ENCODE measurements at regions not wholly inside any gene's neighbourhood (a gene's known extent, or its start where the extent isn't known, plus 50 kb on each side); places are given as distances from the start of the nearest gene placed in this dataset.
"Not testable (repeated sequence)": the region's sequence is repeated elsewhere in the genome, so short reads cannot be mapped to it uniquely, and the experiment has no call there.

DNA sequence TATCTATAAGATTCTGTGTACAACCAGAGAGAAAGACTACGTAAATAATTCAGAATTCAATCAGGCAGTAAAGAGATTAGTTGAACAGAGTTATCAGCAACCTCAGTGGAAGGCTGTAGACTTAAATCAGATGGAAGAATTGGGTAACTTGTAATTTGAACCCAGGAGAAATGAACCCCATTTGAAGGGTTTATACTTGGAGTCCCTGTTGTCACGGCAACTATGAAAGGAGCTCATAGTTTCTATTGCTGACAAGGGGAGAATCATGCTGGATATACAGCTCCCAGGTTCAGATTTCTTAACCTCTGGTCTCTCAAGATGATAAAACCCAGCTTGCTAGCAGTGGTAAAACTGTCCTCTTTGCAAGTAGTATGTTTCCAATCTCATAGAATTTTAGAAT is 54.4 kb upstream of the BMP4 start:
- in situ Hi-C loops (cut with MboI; ENCODE audit: low sequenced_read_pairs), result no loop called here

DNA sequence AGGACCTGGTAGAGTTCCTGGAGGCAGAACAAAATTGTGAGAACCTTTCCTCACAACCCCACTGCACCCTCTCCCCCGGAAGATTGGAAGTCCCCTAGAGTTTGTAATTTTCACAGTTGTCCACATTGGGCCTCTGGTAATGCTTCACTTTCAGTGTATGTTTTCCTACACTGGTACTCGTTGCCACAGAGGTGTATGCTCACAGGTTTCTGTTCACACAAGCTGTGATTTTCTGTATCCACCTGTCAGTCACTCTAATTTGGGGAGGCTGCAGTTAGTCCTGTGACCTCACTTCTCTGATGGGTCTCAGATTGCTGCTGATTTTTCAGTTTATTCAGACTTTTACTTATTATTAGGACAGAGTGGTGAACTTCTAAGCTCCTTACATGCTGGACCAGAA is 66.4 kb upstream of the BMP4 start:
- in situ Hi-C loops (cut with MboI; ENCODE audit: low sequenced_read_pairs), result no loop called here

DNA sequence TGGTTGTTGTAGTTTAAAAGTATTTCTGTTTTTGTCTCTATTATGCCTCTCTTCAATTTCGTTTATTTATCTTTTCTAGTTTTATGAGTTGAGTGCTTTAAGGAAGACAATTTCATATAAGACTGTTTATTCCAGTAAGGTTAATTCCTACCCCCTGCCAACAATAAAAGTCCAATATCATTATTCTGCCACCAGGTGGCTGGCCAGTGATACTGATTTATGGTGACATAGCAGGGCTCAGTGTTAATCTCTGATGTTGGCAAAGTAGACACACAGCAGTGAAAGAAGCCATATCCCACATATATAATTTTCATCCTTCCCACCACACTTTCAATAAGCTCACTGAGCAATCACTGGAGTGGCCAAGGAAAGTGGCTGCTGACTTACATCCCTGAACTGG is 69.0 kb upstream of the BMP4 start:
- in situ Hi-C loops (cut with MboI; ENCODE audit: low sequenced_read_pairs), result no loop called here

DNA sequence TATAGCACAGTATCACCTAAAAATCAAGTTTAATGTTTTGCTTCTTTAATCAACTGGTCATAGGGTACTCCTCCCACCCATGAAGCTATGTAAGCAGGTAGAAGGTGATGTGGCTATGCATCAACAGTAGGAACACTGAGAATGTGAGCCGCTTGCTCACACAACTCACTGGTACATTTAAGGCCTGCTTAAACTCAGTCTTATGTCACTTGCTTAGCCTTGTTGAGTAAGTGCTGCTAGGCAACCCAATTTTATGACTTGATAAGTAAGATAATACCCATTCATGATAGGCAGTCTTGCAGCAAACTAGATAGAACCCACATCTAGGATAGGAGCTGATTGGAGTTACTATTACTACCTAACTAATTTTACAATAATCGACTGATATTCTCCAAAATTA is 70.0 kb upstream of the BMP4 start:
- in situ Hi-C loops (cut with MboI; ENCODE audit: low sequenced_read_pairs), result no loop called here

DNA sequence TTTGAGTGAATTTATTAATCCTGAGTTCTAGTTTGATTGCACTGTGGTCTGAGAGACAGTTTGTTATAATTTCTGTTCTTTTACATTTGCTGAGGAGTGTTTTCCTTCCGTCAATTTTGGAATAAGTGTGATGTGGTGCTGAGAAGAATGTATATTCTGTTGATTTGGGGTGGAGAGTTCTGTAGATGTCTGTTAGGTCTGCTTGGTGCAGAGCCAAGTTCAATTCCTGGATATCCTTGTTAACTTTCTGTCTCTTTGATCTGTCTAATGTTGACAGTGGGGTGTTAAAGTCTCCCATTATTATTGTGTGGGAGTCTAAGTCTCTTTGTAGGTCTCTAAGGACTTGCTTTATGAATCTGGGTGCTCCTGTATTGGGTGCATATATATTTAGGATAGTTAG is 74.4 kb upstream of the BMP4 start:
- in situ Hi-C loops (cut with MboI; ENCODE audit: low sequenced_read_pairs), result not testable (repeated sequence)

DNA sequence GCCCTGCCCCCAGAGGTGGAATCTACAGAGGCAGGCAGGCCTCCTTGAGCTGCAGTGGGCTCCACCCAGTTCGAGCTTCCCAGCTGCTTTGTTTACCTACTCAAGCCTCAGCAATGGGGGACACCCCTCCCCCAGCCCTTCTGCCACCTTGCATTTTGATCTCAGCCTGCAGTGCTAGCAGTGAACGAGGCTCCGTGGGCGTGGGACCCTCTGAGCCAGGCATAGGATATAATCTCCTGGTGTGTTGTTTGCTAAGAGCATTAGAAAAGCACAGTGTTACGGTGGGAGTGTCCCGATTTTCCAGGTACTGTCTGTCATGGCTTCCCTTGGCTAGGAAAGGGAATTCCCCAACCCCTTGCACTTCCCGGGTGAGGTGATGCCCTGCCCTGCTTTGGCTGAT is 76.7 kb upstream of the BMP4 start:
- in situ Hi-C loops (cut with MboI; ENCODE audit: low sequenced_read_pairs), result not testable (repeated sequence)

DNA sequence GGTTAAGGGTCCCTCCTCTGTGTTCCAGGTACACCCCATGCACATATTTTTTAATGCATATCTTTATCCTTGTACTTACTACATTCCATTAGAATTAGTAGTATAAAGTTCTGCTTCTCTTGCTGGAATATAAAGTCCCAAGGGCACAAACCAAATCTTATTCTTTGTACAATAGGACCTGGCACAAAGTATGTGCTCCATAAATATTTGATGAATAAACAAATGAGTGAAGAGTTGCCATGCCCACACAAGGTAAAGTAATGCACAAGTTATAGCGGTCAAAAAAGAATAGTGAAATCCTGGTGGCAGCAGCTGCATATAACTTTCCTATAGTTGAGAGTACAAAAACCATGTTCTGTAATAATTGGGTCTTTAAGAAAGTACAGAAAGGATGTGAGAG is 82.1 kb upstream of the BMP4 start:
- in situ Hi-C loops (cut with MboI; ENCODE audit: low sequenced_read_pairs), result no loop called here

DNA sequence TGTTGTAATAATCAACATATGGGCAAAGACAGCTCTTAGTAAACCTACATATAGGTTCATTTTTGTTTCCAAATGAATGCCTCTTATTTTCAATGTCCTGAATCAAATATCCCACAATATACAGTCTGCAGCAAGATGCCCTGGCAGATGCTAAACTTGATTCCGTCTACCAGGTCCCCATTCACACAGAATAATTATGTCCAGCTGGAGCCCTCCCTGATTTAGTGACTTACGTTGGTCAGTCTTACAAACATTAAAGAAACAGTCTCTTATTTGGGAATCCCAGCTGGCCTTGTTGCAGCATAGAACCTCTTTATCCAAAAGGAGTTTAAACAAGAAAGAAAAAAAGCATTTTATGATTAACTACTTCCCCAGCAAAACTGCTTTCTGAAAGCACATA is 82.7 kb upstream of the BMP4 start:
- in situ Hi-C loops (cut with MboI; ENCODE audit: low sequenced_read_pairs), result no loop called here

DNA sequence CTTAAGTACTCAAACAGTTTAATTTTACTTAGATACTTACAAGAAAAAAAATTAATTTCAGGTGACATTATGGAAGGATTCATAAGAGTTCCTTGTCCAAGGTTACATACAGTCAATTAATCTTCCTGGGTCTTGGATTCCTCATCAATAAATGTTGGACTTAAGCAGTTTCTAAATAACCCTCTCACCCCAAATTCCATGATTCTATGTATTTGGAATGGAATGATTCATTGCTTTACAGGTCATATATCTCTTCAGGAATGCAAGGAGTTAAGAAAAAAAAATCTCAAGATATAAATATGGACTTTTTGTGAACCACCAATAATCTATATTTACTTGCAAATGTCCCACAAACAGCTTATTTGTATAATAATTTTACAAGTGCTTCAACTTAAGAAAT is 84.2 kb upstream of the BMP4 start:
- in situ Hi-C loops (cut with MboI; ENCODE audit: low sequenced_read_pairs), result no loop called here

DNA sequence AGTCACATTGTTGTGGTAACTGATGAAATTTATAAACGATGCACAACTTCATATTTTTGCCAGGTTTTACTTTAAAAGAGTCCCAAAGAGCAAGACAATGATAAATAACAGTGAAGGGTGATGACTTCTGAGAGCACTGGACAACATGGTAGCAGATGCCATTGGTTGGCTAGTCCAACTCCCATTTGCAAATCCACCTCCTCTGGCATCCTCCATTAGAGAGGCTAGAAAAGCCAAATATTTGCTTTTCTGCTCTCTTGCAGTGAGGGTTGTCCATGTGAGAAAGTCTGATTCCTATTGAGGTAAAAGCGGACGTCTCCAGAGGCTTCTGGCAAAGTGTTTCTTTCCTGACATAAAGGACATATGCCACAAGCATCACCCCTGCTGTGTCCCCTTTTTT is 89.6 kb upstream of the BMP4 start:
- in situ Hi-C loops (cut with MboI; ENCODE audit: low sequenced_read_pairs), result no loop called here

DNA sequence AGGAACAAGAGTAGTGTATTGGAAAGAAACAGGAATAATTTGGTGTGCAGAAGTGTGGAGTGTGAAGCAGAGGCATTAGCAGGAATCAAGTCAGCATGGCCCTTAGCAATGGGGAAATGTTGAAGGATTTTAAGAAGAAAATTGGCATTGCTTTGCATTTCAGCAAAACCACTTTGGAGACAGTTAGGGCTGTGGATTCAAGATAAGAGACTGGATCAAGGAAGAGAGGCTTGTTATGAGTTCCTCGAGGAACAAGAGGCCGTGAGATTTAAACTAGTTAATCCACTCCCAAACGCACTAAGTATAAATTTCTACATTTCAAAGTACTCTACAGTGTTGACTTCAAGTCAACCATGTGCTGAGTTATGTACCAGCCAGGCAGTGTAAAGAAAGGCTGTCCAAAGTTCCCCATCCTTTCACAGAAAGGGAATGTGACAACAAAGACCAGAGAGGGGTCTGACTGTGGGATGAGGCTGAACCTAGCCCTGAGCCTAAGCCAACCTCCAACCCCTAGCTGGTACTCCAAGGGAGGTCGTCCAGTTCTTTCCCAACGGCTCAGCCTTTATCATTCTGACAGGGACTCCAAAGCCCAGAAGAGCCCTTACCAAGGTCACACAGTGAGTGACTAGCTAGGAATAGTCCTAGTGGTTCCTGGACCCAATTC is 91.2 kb upstream of the BMP4 start:
- in situ Hi-C loops (cut with MboI; ENCODE audit: low sequenced_read_pairs), result no loop called here

DNA sequence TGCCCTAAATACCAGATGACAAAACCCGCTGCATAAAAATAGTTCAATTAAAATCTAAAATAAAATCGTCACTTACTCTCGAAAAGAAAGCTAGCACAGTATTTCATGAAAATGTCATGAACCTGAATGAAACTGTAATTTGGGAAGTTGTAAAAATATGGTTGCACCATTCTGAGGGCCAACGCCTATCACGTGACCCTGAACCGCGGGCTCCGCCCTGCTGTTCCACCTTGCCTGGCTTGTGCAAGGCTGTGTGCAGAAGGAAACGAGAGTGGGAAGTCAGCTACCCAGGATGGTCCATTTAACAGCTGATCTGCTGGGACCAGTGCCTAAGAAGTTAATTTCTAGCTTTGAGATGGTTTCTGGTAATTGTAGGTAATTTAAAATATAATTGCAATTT is 91.7 kb upstream of the BMP4 start:
- in situ Hi-C loops (cut with MboI; ENCODE audit: low sequenced_read_pairs), result no loop called here

DNA sequence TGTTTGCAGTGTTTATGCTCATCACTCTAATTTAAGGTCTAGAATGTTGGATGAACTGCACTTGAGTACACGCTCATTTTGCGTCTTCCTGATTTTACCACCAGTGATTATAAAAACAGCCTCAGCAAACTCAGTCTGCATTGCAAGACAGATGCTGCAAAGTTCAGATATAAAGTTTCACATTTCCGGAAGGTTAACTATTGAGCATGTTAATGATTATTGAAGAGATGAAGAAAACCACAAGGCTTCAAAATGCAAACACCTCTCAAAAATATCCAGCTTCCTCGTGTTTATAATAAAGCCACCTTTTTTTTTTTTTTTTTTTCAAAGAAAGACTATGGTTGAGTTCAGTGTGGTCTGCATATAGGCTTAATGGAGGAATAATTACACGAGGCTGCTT is 92.1 kb upstream of the BMP4 start:
- in situ Hi-C loops (cut with MboI; ENCODE audit: low sequenced_read_pairs), result no loop called here

DNA sequence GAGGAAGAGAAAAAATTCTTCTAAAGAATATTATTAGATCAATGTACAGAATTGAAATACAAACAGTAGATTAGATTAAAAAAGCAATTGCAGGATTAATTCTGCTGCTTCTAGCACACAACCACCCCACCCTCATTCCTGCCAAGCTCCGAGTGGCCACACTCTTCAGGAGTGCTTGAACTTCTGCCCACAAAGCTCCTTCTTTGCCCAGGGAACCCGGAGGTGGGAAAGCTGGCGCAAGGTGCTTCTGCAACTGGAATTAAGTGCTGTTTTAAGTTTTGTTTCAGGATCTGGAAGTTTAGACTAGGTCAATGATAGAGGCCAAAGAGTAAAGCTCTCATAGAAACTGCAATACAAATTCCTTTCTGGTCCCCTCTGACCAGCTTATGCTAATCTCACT is 94.1 kb upstream of the BMP4 start:
- in situ Hi-C loops (cut with MboI; ENCODE audit: low sequenced_read_pairs), result no loop called here

DNA sequence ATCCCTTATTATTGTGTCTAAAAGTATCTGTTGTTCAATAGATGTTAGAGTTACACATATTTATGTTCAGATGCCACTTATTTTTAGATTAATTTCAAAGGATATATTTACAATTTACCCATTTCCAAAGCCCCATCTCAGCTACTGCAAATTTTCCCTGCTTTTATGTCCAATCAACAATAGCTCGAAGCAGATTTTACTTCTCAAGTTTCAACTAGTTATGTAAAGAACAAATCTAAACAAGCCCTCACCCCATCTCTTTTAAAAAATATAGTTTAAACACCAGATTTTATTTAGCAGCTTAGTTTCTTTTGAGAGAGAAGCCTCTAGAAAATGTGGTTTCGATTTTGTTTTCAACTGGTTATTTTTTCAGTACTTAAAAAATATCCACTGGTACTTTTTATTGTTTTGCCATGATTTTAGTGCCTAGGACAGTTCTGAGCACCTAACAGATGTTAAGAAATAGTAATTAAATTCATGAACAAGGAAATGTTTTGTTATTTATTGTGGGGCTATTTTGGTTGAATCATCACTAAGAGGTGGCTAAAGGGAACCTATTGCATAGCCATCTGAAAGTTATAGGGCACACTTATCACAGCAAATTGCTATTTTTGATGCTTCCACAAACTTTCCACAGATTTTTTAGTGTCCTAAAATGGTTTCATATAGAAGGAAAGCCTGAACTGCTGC is 96.2 kb upstream of the BMP4 start:
- in situ Hi-C loops (cut with MboI; ENCODE audit: low sequenced_read_pairs), result no loop called here

DNA sequence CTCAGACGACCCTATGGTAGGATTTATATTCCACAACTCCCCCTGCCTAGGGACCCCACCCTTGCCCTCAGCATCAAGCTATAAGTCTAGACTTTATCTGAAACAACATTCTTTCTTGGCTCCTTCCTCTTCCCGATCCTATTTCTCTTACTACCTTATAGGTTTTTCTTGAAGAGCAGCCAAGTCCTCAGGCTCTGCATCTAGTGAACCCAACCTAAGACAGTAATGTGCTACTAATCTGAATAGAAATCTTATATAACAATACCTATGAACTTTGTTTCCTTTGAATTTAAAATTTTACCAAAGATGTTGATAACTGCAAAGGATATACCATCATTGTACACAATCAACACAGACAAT is 96.7 kb upstream of the BMP4 start:
- in situ Hi-C loops (cut with MboI; ENCODE audit: low sequenced_read_pairs), result no loop called here

DNA sequence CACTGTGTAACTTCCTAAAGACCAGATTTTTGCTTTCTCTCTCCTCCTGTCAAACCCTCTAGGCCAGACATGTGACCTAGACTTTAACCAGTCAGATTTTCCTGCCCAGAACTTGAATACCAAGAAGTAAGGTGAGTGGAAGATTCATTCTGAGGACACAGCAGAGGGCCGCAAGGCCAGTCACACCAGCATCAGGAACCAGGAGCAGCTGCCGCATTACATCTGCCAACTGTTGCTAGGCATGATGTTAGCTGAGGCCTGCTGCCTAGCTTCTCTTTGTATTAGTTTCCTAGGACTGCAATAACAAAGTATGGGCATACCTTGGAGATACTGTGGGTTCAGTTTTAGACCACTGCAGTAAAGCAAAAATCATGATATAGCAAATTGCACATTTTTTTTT is 101.9 kb upstream of the BMP4 start:
- in situ Hi-C loops (cut with MboI; ENCODE audit: low sequenced_read_pairs), result no loop called here

DNA sequence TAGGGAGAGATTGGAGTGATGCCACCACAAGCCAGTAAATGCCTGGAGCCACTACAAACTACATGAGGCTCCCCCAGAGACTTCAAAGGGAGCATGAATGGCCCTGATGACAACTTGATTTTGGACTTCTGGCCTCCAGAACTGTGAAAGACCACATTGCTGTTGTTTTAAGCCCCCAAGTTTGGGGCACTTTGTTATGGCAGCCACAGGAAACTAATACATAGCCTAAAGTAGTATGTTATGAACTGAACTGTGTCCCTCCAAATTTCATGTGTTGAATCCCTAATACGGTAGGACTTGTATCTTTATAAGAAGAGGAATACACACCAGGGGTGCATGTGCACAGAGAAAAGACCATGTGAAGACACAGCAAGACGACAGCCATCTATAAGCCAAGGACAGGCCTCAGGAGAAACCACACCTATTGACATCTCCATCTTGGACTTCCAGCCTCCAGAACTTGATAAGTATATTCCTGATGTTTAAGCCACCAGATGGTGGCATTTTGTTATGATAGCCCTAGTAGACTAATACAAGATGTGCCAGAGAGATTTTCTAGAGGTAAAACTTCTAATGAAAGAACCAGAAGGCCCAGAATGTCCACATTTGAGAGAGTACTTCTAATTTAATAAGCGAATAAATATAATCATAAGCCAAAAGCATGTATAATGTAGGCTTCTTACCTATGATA is 127.1 kb upstream of the BMP4 start:
- in situ Hi-C loops (cut with MboI; ENCODE audit: low sequenced_read_pairs), result no loop called here

DNA sequence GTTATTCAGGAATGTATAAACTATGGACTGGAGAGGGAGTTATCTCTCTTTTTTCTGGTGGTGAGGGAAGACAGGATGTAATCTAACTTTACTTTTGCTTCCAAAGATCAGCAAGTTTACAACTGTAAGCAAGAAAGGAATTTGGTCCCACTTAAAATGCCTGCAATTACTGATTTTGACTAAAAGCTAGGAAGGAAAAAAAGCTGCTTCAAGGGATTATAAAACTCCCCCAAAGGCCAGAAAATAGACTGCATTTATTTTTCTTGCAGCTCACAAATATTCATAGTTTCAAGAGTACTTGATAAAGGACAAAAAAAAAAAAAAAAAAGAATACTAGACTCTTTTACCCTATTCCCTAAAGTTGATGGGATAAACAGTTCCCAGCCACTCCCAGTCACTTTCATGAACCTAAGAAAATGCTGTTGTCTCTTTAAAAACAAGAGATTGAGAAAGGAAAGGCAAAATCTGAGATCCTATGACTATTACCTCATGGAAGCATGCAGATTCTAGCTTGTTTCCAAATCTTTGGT is 128.7 kb upstream of the BMP4 start:
- in situ Hi-C loops (cut with MboI; ENCODE audit: low sequenced_read_pairs), result no loop called here

DNA sequence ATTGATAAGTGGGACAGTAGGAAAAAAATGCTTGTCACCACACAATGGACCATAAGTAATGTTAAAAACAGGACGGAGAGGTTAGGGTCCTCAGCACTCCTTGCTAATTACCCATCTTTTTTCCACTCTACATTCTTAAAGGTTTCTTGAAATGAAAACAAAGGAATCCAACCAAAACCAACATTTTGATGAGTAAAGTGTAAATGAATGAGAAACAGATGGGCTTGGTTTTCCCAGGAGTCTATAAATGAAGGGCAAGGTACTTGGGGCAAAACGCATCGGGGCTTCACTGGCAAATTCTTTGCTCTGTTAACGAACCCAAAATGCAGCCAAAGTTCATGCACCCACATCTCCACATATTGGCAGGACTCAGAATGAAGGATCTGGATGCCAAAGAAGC is 129.2 kb upstream of the BMP4 start:
- in situ Hi-C loops (cut with MboI; ENCODE audit: low sequenced_read_pairs), result no loop called here

DNA sequence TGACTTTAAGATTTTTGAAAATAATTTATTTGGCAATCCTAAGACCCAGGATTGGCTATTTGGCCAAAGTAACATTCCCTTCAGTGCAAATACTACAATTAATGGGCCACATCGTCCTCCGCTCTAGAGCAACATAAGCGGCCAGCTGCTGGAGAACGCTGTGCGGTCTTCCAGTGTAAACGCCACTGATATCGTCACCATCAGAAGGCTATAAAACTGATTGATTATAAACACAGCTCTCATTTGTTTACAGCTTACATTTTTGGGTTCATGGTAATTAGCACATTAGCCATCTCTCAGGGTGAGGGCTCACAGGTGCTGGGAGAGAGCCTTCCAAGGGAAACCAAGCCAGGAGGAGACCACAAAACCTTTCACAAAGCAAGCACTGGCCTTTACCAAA is 130.1 kb upstream of the BMP4 start:
- in situ Hi-C loops (cut with MboI; ENCODE audit: low sequenced_read_pairs), result no loop called here

DNA sequence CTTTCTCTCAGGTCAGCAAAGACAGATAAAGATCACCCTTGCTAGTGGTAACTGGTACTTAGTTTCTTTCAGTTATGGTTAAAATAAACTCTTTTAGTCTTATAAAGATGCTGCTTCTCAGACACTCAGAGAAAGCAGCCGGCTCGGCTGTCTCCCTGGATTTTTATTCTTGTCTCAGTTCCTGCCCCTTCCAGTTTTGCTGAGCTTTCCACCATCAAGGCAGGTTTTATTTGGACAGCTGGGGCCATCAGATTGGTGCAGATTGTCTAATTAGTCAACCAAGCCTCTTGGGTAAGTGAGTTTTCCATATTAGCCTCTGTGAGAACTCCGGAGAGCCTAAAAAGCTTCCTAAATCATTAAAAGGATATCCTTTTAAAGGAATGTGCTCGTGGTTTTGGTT is 130.8 kb upstream of the BMP4 start:
- in situ Hi-C loops (cut with MboI; ENCODE audit: low sequenced_read_pairs), result no loop called here

All from HL-60/S4 treated with retinoic acid at 250 ng/mL for 4 days and 3 days (cell line).